ENCODE measurements at regions not wholly inside any gene's neighbourhood (a gene's known extent, or its start where the extent isn't known, plus 50 kb on each side); places are given as distances from the start of the nearest gene placed in this dataset.
"Not testable (repeated sequence)": the region's sequence is repeated elsewhere in the genome, so short reads cannot be mapped to it uniquely, and the experiment has no call there.

DNA sequence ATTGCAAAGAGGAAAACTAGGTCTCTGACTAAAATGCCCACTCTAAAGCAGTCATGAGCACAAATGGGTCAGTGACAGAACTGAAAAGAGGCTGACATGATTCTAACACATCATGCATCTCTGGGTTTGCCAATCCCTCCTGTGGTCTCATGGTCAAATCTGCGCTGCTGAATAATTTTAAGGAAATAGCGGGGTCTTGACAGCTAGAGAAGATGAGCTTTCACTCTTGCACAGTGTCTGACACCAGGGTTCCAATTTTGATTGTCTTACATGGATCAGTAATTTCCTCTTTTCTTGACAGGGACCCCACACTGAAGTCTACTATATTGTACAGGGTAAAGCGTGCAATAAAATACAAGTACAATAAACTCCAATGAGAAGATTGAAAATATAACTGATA is 236.8 kb upstream of the CNR1 start:
- BruUV-seq (replicated peaks): no TSS peak
- no peaks in the 10 kb centered on the region for H3K4me1 ChIP-seq (replicated peaks; ENCODE audit: insufficient read depth)
- CTCF ChIA-PET: no interaction called here
- DNase-seq: no peak
- no peaks in the 10 kb centered on the region for H3K9me3 ChIP-seq (ENCODE audit: insufficient read depth, low read depth)
- no peak overlapping the region for H3K27ac ChIP-seq
- H3K4me3 ChIP-seq: no peak overlapping the region
- no peak overlapping the region for H3K4me2 ChIP-seq
- H3F3A ChIP-seq (ENCODE audit: insufficient read depth, low read depth): no peaks in the 10 kb centered on the region
- no peak for TF ChIP-seq CTCF (conservative IDR thresholded peaks at IDR 0.05)
- TF ChIP-seq EZH2 (IDR thresholded peaks at IDR 0.05; ENCODE audit: low read depth): no peak
- no peaks in the 10 kb centered on the region for H3K79me2 ChIP-seq (ENCODE audit: low read depth)
- intact Hi-C loops (cut with micrococcal nuclease; ENCODE audit: unreplicated experiment): no loop called here
- POLR2A ChIA-PET (ENCODE audit: unreplicated experiment): no interaction called here
- no peaks in the 10 kb centered on the region; the same call in 1 of the 2 replicates for H3K9me2 ChIP-seq (ENCODE audit: insufficient read depth)
- H2AFZ ChIP-seq: no peak overlapping the region
- no peaks in the 10 kb centered on the region for H3K27me3 ChIP-seq (ENCODE audit: insufficient read depth, low read depth)
- no peaks in the 10 kb centered on the region for H3K36me3 ChIP-seq (ENCODE audit: low read depth)
- no peaks in the 10 kb centered on the region for H4K20me1 ChIP-seq (ENCODE audit: insufficient read depth)

GRCh38 chr6:88390998-88391397 is 224.9 kb upstream of the CNR1 start:
- CTCF ChIA-PET; H3F3A ChIP-seq (ENCODE audit: insufficient read depth, low read depth); DNase-seq; H3K79me2 ChIP-seq (ENCODE audit: low read depth); POLR2A ChIA-PET (ENCODE audit: unreplicated experiment); intact Hi-C loops (cut with micrococcal nuclease; ENCODE audit: unreplicated experiment); BruUV-seq (replicated peaks); H4K20me1 ChIP-seq (ENCODE audit: insufficient read depth); H3K9me3 ChIP-seq (ENCODE audit: insufficient read depth, low read depth); H3K9me2 ChIP-seq (ENCODE audit: insufficient read depth); H3K36me3 ChIP-seq (ENCODE audit: low read depth); H2AFZ ChIP-seq; H3K4me2 ChIP-seq; H3K27me3 ChIP-seq (ENCODE audit: insufficient read depth, low read depth); H3K4me1 ChIP-seq (replicated peaks; ENCODE audit: insufficient read depth); H3K27ac ChIP-seq; H3K4me3 ChIP-seq: not testable (repeated sequence)

DNA sequence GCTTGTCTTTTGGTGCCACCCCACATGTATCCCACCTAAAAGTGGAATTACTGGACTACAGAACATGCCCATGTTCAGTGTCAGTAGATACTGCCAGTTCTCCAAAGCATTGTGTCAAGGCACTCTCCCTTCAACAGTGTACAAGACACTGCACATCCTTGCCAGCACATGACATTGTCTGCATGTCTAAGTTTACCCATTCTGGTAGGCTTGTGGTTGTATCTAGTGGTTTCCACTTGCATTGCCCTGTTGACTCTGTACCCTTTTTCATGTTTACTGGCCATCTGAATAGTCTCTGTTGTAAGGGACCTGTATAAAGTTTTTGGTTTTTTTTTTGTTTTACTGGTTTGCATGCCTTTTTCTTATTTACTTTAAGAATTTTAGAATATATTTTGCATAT is 222.4 kb upstream of the CNR1 start:
- H3K27me3 ChIP-seq (ENCODE audit: insufficient read depth, low read depth): peaks cover 3% of the 10 kb centered on the region; the same call in 1 of the 2 replicates
- H3K4me3 ChIP-seq: no peak overlapping the region
- intact Hi-C loops (cut with micrococcal nuclease; ENCODE audit: unreplicated experiment): no loop called here
- no peaks in the 10 kb centered on the region for H3K4me1 ChIP-seq (replicated peaks; ENCODE audit: insufficient read depth)
- BruUV-seq (replicated peaks): no TSS peak
- no peak for TF ChIP-seq CTCF (conservative IDR thresholded peaks at IDR 0.05)
- no peak for TF ChIP-seq EZH2 (IDR thresholded peaks at IDR 0.05; ENCODE audit: low read depth)
- CTCF ChIA-PET: no interaction called here
- no peaks in the 10 kb centered on the region for H3F3A ChIP-seq (ENCODE audit: insufficient read depth, low read depth)
- no peak for DNase-seq
- H3K79me2 ChIP-seq (ENCODE audit: low read depth): no peaks in the 10 kb centered on the region
- H3K36me3 ChIP-seq (ENCODE audit: low read depth): no peaks in the 10 kb centered on the region
- H2AFZ ChIP-seq: no peak overlapping the region
- no peaks in the 10 kb centered on the region for H3K9me2 ChIP-seq (ENCODE audit: insufficient read depth)
- H3K27ac ChIP-seq: no peak overlapping the region
- no peaks in the 10 kb centered on the region for H3K9me3 ChIP-seq (ENCODE audit: insufficient read depth, low read depth)
- no peaks in the 10 kb centered on the region for H4K20me1 ChIP-seq (ENCODE audit: insufficient read depth)
- POLR2A ChIA-PET (ENCODE audit: unreplicated experiment): no interaction called here
- no peak overlapping the region for H3K4me2 ChIP-seq

DNA sequence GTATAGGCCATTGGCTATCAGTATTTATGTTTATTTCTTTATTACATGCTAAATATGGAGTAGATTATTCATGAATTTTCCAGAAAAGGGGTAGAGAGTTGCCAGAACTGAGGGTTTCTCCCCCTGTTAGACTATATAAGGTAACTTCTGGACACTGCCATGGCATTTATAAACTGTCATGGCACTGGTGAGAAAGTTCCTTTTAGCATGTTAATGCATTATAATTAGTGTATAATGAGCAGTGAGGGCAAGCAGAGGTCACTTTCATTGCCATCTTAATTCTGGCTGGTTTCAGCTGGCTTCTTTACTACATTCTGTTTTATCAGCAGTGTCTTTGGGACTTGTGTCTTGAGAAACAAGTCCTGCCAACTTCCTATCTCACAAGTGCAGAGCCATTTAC is 220.0 kb upstream of the CNR1 start:
- no peak overlapping the region for H2AFZ ChIP-seq
- H3F3A ChIP-seq (ENCODE audit: insufficient read depth, low read depth): no peaks in the 10 kb centered on the region
- no peaks in the 10 kb centered on the region for H3K9me2 ChIP-seq (ENCODE audit: insufficient read depth)
- BruUV-seq (replicated peaks): no TSS peak
- no peak overlapping the region for H3K27ac ChIP-seq
- POLR2A ChIA-PET (ENCODE audit: unreplicated experiment): no interaction called here
- H4K20me1 ChIP-seq (ENCODE audit: insufficient read depth): no peaks in the 10 kb centered on the region
- H3K4me3 ChIP-seq: no peak overlapping the region
- no peak overlapping the region for H3K4me2 ChIP-seq
- no peaks in the 10 kb centered on the region for H3K79me2 ChIP-seq (ENCODE audit: low read depth)
- TF ChIP-seq CTCF (conservative IDR thresholded peaks at IDR 0.05): no peak
- no peak for TF ChIP-seq EZH2 (IDR thresholded peaks at IDR 0.05; ENCODE audit: low read depth)
- H3K36me3 ChIP-seq (ENCODE audit: low read depth): no peaks in the 10 kb centered on the region
- H3K27me3 ChIP-seq (ENCODE audit: insufficient read depth, low read depth): peaks cover 16% of the 10 kb centered on the region
- H3K9me3 ChIP-seq (ENCODE audit: insufficient read depth, low read depth): no peaks in the 10 kb centered on the region
- H3K4me1 ChIP-seq (replicated peaks; ENCODE audit: insufficient read depth): no peaks in the 10 kb centered on the region
- DNase-seq: no peak
- CTCF ChIA-PET: no interaction called here
- intact Hi-C loops (cut with micrococcal nuclease; ENCODE audit: unreplicated experiment): no loop called here
